GM06990 (cell line): ENCODE measurements at regions not wholly inside any gene's neighbourhood (a gene's known extent, or its start where the extent isn't known, plus 50 kb on each side); places are given as distances from the start of the nearest gene placed in this dataset.

Source experiments
- DNase-seq: peaks from one replicate; pipeline ENCODE4 v3.0.0-alpha.2; 2011; ENCODE audit not compliant: insufficient read length; ENCODE audit errors: extremely low read depth
- H3K27me3 ChIP-seq: replicated peaks from 2 replicates; pipeline ENCODE4 v1.6.0; 2011; ENCODE audit warnings: low read length; ENCODE audit not compliant: control insufficient read depth, insufficient read depth
- H3K36me3 ChIP-seq: 2 replicates; pipeline ENCODE4 v1.5.1; 2011; ENCODE audit warnings: low read length; ENCODE audit not compliant: control insufficient read depth, insufficient read depth
- H3K4me3 ChIP-seq: replicated peaks from 2 replicates; pipeline ENCODE4 v1.5.1; 2011; ENCODE audit warnings: low read depth, mild to moderate bottlenecking, control low read depth, low read length
- CTCF ChIP-seq: IDR thresholded peaks from 2 replicates; pipeline ENCODE4 v1.5.1; 2011; ENCODE audit warnings: low read length, control low read depth, mild to moderate bottlenecking, inconsistent platforms; ENCODE audit not compliant: insufficient read depth, poor library complexity, severe bottlenecking

DNA sequence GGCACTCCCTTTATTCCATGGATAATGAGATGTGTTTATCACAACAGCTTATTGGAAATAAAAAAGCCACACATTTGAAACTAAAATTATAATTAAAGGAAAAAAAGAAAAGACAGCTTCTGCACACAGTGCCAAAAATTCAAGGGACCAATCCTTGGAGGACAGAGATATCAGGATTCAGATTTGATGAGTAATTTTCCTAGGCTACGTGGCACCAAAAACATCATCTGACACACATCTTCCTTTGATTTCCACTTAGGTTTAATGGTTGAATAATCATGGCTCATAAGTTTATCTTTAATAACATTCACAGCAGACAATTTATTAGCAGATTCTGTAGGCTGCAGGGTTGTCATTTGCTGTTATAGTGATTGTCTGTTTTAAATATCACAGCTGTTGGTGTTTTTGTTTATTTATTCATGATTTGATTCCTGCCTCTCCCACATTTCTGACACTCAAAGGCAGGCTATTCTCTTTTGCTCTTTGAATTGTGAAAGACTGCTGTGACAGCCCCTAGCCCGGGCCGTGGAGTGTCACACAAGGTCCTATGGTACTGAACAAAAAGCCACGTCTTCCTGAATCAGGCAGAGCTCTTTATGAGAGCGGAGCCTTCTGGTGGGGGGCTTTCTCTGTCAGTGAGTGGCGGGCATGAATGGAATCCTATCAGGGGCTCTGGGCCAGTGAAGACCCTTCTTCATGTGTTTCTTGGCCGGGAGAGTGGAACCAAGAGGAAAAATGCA lies 708.5 kb downstream of the SQOR start:
- no peak for DNase-seq
- Histone ChIP-seq H3K36me3 (no peaks in the 10 kb centered on the region), H3K27me3 (no peaks in the 10 kb centered on the region), H3K4me3 (no peak overlapping the region)
- TF ChIP-seq CTCF = no peak

DNA sequence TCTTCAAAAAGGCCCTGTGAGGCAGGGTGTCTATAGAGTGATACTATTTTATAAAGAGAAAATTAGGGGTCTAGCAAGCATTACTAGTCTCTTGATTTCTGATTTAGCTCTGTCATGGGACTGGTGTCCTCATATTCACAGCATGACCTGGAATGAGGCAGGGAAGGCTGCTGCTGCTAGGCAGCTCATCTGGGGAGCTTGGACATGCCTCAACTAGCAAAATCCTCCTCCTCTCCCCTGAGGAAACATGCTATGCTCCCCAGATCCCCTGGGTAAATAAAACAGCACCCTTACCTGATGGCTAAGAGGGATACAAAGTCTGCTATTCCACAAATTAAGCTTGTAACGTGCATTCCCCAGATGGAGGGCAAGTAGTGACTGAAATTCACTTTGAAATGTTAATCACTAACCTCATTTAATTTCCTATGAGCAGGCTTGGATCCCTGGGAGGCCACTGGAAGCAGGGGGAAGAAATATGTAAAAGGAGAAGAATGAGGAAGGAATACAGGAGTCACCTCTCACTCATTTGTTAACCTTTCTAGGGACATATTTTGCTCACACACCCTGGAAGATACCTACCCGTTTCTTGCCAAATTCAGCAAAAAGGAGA lies 709.4 kb downstream of the SQOR start:
- TF ChIP-seq CTCF = no peak
- Histone ChIP-seq H3K4me3 (no peak overlapping the region), H3K27me3 (no peaks in the 10 kb centered on the region), H3K36me3 (no peaks in the 10 kb centered on the region)
- no peak for DNase-seq

- Histone ChIP-seq H3K4me3 (no peak overlapping the region), H3K36me3 (no peaks in the 10 kb centered on the region), H3K27me3 (no peaks in the 10 kb centered on the region)
- no peak for DNase-seq
- no peak for TF ChIP-seq CTCF
Observed at GRCh38 chr15:46344915-46345314, 710.1 kb downstream of the SQOR start.

DNA sequence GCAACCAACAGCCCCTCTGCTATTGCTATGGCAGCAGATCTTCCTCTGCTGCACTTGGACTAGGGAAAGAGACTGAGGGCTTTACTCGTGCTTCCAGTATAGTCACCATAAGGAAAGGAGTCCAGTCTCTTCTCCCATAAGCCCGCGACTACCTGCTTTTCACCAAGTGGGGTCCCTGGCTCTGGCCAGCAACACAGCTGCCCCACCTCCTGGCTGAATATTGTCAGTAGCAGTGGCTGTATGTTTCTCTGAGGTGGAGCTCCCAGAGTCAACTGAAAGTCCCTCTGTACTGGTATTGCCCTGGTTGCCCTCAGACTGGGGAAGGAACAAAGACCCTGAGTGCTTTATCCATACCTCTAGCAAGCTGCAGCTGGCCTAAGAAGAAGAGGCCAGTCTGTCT lies 719.6 kb downstream of the SQOR start:
- DNase-seq = no peak
- TF ChIP-seq CTCF = no peak
- no peaks in the 10 kb centered on the region for H3K36me3 ChIP-seq
- no peaks in the 10 kb centered on the region for H3K27me3 ChIP-seq
- no peak overlapping the region for H3K4me3 ChIP-seq

DNA sequence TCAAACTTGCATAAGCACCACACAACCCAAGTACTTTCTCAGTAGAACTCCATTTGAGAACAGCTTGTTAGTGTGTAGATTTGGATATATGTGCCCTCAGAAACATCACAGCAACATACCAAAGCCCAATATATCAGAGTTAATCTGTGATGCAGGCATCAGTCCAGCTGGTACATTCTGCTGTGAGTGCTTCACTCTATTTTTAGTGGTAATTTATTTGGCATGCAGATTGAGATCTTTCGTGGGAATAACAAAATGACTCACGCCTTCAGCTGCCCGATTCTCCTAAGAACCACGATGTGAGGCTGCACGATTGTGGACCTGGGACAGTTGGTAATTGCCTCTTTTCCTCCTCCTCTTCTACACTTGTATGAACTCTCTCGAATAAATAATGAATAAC lies 730.7 kb downstream of the SQOR start:
- no peak for DNase-seq
- TF ChIP-seq CTCF = no peak
- Histone ChIP-seq H3K4me3 (no peak overlapping the region), H3K27me3 (no peaks in the 10 kb centered on the region), H3K36me3 (no peaks in the 10 kb centered on the region)
